Retina (tissue), 1 donor: ENCODE measurements at regions not wholly inside any gene's neighbourhood (a gene's known extent, or its start where the extent isn't known, plus 50 kb on each side); places are given as distances from the start of the nearest gene placed in this dataset.
A peak's percentile ranks its signal among the peaks of the same experiment; 100 is the strongest.

ENCODE experiments used
- DNase-seq: peaks from one replicate; pipeline ENCODE4 v3.0.0-alpha.2; 2016

DNA sequence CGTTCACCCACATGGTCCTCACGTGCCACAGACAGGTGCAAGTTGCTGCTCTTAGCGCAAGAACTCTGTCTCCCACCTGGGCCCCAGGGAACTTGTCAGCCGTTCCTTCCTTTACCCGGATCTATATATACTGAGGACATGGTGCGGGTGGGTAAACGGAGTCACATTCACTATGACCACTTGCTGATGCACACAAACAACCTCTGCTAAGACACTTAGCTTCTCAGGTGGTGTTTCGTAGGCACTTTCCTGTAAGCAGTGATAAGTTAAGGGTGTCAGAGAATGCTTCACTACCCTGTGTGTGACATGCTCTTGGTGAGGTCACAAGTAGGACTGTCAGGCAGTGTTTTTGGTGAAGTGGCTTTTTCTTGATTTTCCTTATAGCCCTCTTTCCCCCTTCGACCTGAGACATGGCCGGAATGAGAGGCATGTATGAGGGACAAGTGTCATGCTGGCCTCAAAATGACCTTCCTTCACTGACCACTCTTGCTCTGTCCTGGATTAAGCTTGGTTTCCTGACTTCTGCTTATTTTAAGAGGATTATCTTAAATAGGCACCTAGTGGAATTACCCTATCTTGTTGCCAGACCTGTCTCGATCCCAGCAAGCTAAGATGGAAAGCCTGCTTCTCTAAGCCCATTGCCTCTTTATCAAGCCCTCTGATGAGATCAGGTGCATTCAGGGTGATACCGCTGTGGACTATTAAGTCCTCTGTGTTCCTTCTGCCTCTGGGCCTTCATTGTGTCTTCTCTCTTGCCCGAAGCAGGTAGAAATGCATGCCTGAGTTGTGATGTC is 97.1 kb upstream of the CELF4 start:
- no peak for DNase-seq

DNA sequence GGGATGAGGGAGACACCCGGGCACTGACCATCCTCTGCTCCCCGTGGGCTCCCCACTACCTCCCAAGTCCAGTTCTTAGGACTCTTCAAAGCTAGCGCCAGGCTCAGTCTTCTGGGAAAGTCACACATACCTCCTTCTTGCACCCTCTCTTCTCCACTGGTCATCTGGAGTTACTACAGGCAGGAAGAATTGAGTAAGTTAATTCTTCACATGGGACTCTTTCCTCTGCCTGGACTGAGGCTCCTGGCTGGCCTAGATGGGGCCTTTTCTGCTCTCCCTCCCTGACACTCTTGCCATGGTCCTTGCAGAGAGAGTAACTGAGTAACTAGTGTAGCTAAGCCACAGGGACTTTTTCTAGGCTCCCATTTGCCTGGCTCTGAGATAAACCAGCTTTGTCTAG is 96.5 kb upstream of the CELF4 start:
- DNase-seq, result no peak

DNA sequence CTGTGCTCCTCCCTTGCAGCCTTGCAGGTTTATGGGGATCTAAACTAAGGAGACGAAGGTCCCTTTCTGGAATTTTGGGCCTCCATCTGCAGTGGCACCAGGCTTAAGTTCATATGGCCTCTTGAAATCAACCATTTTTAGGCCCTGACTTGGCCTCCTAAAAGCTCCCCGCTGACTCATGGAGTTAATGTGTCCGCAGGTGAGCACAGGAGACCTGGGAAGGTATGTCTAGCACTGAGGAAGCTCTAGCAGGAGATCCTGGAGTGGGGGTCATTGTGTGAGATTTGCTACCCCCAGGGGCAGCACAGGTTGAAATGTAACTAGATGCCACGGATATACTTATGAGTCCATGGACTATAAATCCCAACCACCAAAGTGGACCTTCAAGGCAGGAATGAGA is 95.9 kb upstream of the CELF4 start:
- DNase-seq, result no peak

DNA sequence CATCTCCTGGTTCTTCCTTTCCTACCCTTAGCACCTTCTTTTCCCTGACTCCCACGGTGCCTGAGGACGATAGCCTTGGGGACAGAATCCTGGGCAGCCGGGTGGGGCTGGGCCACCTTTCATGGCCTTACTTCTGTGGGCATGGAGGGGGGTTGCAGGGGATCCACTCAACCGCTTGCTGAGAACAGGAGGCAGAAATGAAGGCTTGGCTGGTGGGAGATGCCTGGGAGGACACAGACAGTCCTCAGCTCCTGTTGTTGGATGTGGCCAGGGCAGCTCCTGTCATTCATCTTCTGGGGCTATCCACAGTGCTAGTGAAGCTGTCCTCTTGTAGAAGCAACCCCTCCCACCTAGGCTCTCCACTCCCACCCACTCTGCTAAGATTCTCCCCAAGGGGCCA is 95.5 kb upstream of the CELF4 start:
- no peak for DNase-seq

DNA sequence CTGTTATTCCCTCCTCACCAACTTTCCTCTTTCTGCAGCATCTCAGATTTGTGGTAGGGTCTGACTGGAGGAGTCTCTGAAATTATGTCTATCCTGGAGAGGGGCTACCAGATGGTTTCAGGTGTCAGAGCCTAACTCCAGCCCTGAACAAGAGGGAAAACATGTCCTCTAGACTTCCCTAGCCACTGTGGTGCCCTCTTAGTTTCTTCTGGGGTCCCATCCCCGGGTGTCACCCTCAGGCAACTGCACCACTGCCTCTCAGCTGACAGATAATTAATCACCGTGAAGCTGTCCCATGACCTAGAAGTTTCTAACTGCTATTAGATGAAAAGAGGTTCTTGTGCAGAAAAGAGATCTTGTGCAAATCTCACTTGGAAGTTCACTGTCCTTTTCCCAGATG is 95.1 kb upstream of the CELF4 start:
- no peak for DNase-seq

DNA sequence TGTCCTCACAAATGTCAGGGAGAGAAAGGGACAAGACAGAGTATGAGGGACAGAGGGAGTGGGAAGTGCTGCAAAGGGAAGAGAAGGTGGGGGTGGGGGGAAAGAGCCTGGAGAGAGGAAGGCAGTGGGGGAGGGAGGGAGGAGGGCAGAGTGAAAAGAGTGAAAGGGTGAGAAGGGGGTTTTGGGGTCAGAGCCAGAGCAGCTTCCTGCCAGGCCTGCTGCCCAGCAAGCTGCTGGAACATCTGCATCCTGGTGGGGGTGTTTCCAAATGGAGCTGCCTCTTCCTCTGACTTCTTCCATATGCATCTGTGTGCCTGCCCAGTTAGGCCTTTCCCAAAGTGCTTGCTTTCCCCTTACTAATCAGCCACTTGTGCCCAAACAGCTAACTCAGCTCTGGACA is 94.3 kb upstream of the CELF4 start:
- no peak for DNase-seq

DNA sequence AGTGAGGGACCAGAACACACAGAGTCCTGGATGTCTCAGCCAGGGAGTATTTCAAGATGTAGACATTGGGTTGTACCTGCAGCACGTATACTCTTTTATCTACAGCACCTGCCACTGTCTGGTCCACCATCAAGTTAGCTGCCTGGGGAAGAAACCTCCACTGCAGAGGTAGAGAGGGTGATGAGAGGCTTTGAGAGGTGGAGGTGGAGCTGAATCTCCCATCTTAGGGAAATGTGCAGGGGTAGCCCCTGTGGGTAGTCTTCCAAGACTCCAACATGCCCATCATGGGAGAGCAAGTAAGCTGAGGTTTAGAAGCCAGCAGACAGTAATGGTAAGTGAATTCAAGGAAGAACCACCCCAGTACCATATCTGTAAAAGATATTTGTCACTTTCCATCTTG is 93.3 kb upstream of the CELF4 start:
- no peak for DNase-seq

DNA sequence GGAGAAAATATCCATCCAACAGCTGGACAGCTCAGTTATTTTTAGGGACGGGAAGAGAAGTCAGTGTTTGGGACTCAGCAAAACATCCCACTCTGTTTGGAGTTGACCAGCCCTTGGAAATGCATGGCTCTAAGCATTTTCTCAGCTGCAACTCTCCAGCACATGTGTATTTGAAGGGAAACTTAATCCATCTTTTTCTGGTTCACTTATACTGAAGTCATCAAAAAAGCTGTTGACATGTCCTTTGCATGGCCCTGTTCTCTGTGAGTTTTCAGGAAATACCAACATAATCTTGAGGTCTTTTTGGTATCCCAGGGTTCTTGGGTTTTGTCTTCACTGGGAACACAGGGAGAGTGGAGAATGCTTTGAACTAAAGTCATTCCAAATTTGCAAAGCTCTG is 91.9 kb upstream of the CELF4 start:
- no peak for DNase-seq

DNA sequence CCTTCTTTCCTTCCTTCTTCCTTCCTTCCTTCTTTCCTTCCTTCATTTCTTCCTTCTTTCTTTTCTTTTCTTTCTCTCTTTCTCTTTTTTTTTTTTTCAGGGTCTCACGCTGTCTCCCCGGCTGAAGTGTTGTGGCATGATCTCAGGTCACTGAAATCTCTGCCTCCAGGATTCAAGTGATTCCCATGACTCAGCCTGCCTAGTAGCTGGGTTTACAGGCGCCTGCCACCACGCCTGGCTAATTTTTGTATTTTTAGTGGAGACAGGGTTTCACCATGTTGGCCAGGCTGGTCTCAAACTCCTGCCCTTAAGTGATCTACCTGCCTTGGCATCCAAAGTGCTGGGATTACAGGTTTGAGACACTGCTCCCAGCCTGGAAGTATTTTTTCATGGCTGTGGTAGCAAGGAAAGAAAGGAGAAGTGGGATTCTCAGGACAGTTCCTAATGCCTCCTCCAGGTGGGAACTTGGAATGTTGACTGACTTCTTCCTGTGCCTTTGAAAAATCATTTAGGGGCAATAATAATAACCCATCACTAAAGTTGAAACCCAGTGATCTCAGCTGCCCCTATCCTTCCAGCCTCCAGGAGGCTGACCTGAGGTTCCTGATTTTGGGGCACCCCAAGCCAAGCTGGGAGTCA is 89.3 kb upstream of the CELF4 start:
- DNase-seq, result no peak

DNA sequence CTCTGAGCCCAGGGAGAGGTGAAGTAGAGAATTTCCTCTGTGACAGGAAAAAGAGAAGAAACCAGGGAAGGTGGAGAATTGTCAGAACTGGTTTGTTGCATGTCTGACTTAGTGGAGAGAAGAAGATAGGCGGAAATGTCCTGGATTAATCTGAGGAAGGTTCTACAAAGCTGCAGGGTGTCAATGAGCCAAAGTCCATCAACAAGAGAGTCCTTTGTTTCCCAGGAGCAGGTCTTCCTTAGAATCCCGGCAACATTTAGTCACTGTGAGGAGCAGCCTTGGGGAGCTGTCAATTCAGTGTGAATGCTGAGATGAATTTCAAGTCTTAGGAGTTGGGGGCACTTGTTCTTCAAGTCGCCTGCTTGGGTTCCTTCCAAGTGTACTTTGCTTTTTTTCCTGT is 88.4 kb upstream of the CELF4 start:
- peak; percentile 16 for DNase-seq

DNA sequence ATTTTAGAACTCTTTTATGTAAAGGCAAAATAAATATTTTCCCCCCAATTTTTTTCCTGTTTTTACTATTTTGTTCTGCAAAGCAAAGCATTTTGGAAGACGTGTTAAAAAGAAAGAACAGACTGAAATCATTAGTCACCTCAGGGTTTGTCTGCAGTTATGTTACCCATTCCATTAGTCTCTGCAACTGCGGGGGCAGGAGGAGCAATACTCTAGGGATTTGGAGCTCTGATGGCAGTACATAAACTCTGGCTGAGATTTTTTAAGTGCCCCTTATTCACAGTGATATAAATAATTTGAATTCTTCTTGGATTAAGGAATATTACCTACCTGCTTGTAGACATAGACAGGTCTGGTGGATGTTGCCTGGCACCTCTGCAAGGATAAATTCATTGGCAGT is 88.0 kb upstream of the CELF4 start:
- DNase-seq, result no peak

DNA sequence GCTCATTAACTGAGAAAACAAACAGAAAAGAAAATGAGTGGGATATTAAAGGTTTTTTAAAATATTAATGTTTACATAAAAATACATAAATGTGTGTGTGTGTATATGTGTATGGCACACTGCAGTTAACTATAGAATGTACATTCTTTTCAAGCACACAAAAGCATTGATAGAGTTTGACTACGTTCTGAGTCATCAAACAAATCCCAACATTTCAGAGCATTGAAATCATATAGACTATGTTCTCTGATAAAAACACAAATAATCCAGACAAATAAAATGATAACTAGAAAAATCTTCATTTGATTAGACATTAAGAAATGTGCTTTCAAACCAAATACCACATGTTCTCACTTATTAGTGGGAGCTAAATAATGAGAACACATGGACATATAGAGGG is 84.3 kb upstream of the CELF4 start:
- DNase-seq, result no peak

DNA sequence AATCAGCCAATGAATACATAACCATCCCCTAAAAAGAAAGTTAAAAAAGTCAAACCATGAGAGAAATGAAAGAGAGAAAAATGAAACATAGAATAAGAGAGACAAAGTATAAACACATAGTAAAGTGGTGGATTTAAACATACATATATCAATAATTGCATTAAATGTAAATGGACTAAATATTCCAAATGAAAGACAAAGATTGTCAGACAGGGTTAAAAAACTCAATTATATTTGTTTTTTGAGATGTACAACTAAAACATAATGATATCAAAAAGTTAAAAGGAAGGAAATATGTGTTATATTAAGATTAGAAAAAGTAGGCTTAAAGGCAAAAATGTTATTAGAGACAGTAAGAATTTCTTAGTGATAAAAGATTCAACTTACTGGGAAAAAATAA is 83.8 kb upstream of the CELF4 start:
- no peak for DNase-seq

DNA sequence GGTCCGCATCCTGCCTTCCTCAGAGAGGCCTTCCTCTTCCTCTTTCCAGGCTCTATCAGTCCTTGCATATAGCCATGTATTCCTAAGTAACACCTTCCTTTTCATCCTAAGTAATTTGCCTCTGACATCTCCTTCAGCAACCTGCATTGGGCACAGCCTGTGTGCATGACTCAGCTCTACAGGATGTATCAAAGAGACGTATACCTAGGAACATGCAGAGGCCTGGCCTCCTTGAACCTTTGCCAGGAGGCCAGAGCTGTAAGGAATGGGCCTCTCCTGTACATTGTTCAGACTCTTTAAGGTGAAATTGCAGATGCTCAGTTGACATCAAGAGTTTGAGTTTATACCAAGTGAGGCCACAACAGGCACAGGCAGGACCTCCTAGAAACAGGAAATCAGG is 76.0 kb upstream of the CELF4 start:
- DNase-seq, result no peak

DNA sequence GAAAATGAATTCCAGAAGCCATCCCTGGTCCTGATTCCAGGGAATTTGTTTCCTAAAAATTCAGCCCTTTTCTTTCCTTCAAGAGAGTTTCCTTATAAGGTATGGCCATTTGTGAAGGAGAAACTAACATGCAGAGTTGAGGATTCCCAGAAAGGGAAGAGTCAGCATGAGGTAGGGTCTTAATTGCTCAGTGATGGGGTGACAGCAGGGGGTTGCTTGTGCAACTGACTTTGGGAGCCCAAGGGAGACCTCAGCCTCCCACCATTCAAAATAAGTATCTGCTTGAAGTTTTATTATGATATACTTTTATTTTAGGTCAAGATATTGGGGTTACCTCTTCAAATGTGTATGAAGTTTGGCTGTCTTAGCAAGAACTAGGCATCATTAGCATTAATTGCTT is 74.9 kb upstream of the CELF4 start:
- DNase-seq, result no peak

DNA sequence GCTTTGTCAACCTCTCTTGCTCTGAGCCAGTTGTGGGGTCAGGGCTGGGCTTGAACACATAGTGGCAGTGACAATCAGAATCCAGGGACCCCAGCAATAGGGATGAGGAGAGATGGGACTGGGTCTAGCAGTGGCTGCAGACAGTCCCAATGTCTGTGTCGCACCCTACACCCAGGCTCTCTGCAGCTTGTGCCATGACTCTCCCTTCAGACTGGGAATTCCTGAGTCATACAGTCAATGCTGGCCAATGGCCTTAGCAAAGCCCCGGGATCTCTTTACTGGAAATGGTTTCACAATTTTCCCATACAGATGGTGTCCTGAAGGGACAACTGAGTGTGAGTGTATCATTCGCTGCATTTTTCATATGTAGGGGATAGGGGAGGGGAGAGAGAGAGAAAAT is 74.2 kb upstream of the CELF4 start:
- no peak for DNase-seq

DNA sequence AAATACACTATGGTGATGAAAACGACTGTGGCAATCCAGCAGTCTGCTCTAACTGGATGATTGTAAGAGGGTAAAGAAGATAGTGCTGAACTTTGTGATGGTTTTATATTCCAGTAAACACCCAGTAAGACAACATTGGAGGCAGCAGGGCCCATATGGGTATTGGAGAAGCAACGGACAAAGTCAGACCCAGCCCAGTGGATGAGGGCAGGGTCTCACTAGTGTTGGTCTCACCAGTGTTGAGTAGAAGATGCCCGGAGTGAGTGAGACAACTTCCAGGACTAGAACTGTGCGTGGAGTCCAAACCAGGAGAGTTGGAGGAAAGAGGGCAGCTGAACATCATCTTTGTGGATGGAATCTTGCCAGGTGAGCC is 71.9 kb upstream of the CELF4 start:
- DNase-seq, result no peak

DNA sequence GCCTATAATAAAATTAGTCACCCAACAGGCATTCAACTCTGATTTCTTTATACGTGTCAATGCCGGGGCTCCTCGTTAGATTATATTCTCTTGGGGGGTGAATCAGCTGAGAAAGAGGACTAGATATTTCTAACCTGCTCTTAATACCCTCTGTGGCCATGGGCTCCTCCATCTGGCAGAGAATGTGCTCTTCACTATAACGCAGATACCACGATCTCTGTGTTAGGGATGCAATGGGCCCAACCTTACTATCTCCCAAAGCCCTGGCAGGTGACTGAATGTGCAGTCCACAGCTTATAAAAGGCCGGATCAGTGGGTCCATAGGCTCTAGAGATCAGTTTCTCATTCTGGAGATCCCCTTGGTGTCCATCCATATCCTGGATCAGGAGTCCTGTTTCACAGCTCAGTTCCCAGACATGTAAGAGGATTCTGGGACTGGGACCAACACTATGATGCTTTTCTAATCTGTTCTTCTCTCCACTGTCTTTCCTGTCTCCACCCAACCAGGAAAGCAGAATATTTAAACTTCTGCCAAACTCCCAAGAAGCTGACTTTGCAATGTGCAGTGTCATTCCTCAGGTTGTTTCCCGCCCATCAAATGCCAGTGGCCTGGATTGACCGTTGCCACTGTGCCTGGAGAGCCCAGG is 71.4 kb upstream of the CELF4 start:
- no peak for DNase-seq

DNA sequence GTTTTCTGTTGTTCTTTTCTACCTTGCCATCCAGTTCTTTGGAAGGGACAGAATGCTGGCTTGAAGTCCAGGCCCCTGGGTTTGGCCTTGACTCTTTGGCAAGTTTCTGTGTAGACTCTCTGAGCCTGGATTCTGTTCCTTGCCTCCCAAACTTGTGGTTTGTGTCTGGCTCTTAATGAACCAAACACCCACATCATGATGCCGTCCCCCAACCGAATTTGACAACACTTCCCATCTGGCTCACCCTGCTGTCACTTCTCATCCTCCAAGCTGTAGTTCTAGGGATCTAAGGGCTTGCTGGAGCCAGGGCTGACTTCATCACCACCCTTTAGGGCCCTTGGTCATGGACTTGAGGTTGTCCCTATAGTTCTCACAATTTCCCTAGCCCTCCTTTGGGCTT is 68.9 kb upstream of the CELF4 start:
- no peak for DNase-seq

DNA sequence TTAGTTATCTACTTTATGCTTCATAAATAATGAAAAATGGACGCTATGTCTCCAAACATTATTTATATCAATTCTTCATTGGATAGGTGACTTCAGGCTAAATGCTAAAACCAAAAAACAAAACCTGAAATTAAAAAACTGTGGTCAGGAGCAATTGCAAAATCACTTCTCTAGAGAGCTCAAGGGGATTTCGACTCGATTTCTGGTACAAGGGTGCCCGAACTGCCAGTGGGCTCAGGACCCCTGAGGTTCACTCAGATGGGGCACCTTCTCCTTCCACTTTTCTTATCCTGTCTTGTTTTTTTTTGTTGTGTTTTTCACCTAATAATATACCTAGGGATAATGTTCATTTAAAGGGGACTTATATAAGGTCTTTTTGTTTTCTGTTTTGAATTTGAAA is 65.8 kb upstream of the CELF4 start:
- DNase-seq, result no peak

DNA sequence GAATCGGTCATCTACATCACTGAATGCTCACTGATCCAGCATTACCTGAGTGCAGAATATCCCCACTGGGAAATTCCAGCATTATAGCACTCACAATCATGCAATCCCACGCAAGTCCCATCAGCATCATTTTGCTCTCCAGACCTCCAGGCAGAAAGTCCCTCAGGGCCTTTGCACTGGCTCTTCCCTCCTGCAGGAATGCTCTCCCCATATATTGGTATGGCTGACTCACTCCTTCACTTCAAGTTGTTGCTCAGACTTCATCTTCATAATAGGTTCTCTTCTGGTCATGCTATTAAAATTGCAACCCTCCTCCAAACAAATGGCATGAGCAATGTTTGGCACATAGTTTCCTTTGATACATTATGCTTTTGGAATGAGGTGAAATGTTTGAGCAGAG is 64.7 kb upstream of the CELF4 start:
- no peak for DNase-seq

DNA sequence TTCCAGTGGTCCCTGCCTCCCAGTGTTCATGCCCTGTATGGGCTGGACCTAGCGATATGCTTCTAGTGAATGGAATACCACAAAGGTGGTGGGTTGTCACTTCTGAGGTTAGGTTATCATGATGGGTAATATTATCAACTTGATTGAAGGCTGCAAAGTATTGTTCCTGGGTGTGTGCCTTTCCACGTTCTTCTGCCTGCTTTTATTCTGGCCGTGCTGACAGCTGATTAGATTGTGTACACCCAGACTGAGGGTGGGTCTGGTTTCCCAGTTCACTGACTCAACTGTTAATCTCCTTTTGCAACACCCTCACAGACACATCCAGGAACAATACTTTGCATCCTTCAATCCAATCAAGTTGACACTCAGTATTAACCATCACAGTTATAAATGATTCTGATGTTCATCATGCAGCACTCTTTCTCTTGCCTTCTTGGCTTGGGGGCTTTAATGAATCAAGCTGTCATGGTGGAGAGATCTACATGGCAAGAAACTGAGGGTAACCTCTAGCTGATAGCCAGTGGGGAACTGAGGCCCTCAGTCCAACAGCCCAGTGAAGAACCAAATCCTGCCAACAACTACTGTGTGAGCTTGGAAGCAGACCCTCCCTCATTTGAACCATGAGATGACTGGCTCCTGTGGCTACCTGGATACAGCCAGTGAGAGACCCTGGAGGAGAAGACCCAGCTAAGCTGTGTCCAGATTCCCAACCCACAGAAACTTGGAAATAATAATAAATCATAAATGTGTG is 63.0 kb upstream of the CELF4 start:
- no peak for DNase-seq

DNA sequence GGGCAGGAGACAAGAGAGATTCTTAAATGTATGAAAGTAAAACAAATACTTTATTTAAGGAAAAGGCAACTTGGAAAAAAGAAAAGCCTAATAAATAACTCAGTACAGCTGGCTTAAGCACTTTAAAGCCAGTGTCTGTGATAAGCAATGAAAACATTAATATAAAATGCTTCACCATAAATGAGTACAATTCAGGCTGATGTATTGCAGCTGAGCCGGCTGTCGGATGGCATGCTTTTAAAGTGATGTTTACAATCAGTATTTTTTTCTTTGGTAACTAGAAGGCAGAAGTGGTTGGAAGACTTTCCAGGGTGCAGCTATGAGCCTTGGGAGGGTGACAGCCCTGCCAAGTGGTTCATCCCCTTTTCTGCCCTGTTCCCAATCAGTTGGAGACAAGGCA is 58.7 kb upstream of the CELF4 start:
- no peak for DNase-seq

DNA sequence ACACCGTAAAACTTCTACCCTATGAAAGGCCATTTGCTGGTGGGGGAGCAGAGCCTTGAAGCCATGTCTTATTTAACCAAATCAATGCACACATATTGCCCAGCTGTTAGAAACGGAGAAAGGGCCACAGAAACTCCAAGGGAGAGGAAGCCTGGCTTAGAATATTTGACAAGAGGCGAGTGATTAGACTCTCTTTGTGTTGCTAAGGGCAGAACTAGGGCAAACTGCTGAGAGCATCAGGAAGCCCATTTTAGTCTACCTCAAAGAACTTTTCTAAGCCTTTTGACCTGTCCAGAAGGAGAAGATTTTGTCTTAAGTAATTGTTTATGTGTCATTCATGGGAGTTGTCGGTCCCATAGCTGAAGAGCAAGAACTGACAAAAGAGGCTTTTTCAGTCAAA is 54.4 kb upstream of the CELF4 start:
- no peak for DNase-seq
